NCI-H1105 treated with DMSO at 0.1 percent for 48 hours (cell line): ENCODE measurements at regions not wholly inside any gene's neighbourhood (a gene's known extent, or its start where the extent isn't known, plus 50 kb on each side); places are given as distances from the start of the nearest gene placed in this dataset.

ENCODE experiments used
- DNase-seq: peaks from one replicate; lab custom pipeline; 2025; lab: John Stamatoyannopoulos, UW

GRCh38 chr10:90592638-90593302 is 265.1 kb downstream of the HTR7 start:
- peak; percentile 26 for DNase-seq

- DNase-seq: no peak
These were observed 259.3 kb downstream of the HTR7 start for GRCh38 chr10:90598513-90598912.

GRCh38 chr10:90602862-90603610 is 254.8 kb downstream of the HTR7 start:
- DNase-seq: no peak

GRCh38 chr10:90604636-90605035 is 253.2 kb downstream of the HTR7 start:
- no peak for DNase-seq

GRCh38 chr10:90605506-90605905 is 252.3 kb downstream of the HTR7 start:
- DNase-seq: no peak

GRCh38 chr10:90612276-90612675 is 245.6 kb downstream of the HTR7 start:
- DNase-seq: no peak

GRCh38 chr10:90614631-90615030 is 243.2 kb downstream of the HTR7 start:
- no peak for DNase-seq

GRCh38 chr10:90621577-90621976 is 236.3 kb downstream of the HTR7 start:
- no peak for DNase-seq

GRCh38 chr10:90635111-90635765 is 222.6 kb downstream of the HTR7 start:
- DNase-seq: no peak

- no peak for DNase-seq
These were observed 217.1 kb downstream of the HTR7 start for GRCh38 chr10:90640756-90641155.

GRCh38 chr10:90641731-90642130 is 216.1 kb downstream of the HTR7 start:
- DNase-seq: no peak

GRCh38 chr10:90642136-90642535 is 215.7 kb downstream of the HTR7 start:
- no peak for DNase-seq

GRCh38 chr10:90642650-90643049 is 215.2 kb downstream of the HTR7 start:
- DNase-seq: no peak

- no peak for DNase-seq
These were observed 213.7 kb downstream of the HTR7 start for GRCh38 chr10:90644165-90644564.

- no peak for DNase-seq
These were observed 207.0 kb downstream of the HTR7 start for GRCh38 chr10:90650858-90651257.

- DNase-seq: no peak
These were observed 205.3 kb downstream of the HTR7 start for GRCh38 chr10:90652519-90652918.

GRCh38 chr10:90658791-90659190 is 199.0 kb downstream of the HTR7 start:
- no peak for DNase-seq

- no peak for DNase-seq
These were observed 191.8 kb downstream of the HTR7 start for GRCh38 chr10:90665905-90666662.

- DNase-seq: no peak
These were observed 183.4 kb downstream of the HTR7 start for GRCh38 chr10:90674461-90674860.

- no peak for DNase-seq
These were observed 182.9 kb downstream of the HTR7 start for GRCh38 chr10:90674928-90675327.

- DNase-seq: no peak
These were observed 182.2 kb downstream of the HTR7 start for GRCh38 chr10:90675621-90676020.
